Astrocyte of the cerebellum (primary cell): ENCODE measurements at regions not wholly inside any gene's neighbourhood (a gene's known extent, or its start where the extent isn't known, plus 50 kb on each side); places are given as distances from the start of the nearest gene placed in this dataset.

Experiments used
- DNase-seq: peaks from one replicate; pipeline ENCODE4 v3.0.0-alpha.2; 2011; ENCODE audit warnings: low read depth
- H3K4me3 ChIP-seq: 2 replicates; pipeline ENCODE4 v1.5.1; 2011; ENCODE audit warnings: mild to moderate bottlenecking, low read depth, low read length, moderate library complexity
- in situ Hi-C: cut with HindIII; loops from 2 replicates; pipeline ENCODE4 v1.10.0; 2017; ENCODE audit warnings: low sequenced_read_pairs
- TF ChIP-seq, protein P1 (sequence below): IDR thresholded peaks from 2 replicates; pipeline ENCODE4 v1.5.1; 2012; ENCODE audit warnings: low read length, low read depth, moderate library complexity, mild to moderate bottlenecking; ENCODE audit errors: missing control alignments

DNA sequence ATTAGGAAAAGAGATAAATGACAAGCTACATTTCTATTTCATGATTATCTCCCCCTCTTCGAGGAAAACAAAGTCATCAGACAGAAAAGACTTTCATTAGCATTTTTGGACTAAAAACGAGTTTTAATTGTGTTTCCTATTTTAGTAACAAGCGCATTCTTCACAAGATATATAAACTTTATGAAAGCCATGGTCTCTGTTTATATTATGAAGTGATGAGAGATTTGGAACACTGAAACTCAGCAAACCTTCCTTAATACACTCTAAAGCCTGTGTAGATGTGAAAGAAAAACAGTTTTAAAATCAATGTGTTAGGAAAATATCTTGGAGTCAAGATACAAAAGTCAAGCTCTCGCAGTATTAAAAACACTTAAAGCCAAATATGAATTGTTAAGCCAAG lies 539.1 kb downstream of the LRFN5 start:
- in situ Hi-C loops, result no loop called here
- no peak for DNase-seq
- TF ChIP-seq, protein P1, sequence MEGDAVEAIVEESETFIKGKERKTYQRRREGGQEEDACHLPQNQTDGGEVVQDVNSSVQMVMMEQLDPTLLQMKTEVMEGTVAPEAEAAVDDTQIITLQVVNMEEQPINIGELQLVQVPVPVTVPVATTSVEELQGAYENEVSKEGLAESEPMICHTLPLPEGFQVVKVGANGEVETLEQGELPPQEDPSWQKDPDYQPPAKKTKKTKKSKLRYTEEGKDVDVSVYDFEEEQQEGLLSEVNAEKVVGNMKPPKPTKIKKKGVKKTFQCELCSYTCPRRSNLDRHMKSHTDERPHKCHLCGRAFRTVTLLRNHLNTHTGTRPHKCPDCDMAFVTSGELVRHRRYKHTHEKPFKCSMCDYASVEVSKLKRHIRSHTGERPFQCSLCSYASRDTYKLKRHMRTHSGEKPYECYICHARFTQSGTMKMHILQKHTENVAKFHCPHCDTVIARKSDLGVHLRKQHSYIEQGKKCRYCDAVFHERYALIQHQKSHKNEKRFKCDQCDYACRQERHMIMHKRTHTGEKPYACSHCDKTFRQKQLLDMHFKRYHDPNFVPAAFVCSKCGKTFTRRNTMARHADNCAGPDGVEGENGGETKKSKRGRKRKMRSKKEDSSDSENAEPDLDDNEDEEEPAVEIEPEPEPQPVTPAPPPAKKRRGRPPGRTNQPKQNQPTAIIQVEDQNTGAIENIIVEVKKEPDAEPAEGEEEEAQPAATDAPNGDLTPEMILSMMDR, result no peak
- no peak overlapping the region for H3K4me3 ChIP-seq

DNA sequence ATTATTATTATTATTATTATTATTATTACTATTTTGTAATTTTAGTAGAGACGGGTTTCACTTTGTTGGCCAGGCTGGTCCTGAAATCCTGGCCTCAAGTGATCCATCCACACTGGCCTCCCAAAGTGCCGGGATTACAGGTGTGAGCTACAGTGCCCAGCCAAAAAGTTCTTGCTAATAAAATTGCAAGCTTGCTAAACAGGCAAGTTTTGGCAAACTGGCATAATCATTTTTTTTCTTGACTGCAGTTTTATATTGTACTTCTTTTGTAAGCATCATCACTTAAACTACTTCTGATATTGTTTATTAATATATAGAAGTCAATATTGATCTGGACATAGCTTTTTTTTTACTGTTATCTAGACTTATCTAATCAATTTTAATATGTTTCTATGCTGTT lies 536.4 kb downstream of the LRFN5 start:
- TF ChIP-seq, protein P1, result no peak
- DNase-seq, result no peak
- no peak overlapping the region for H3K4me3 ChIP-seq
- in situ Hi-C loops, result no loop called here

DNA sequence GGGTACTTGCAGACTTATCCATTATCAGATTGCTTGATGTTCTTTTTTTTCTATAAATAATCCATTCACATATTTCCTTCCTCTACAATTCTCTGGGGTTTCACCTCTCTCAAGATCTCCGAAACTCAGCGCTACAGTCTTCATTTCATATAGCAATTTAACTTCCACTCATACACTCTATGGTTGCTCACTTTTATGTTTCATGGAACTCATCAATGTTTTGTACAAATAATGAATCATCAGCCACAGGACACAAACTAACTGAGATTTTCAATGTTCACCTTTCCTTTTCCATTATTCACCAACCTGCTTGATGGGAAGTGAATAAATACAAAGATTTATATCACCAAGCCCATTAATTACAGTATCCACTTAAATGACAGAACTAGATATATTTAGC lies 534.7 kb downstream of the LRFN5 start:
- in situ Hi-C loops, result no loop called here
- TF ChIP-seq, protein P1, result no peak
- H3K4me3 ChIP-seq, result no peak overlapping the region
- no peak for DNase-seq

GRCh38 chr14:42140831-42141279 lies 534.2 kb downstream of the LRFN5 start:
- DNase-seq, result no peak
- in situ Hi-C loops, result no loop called here
- TF ChIP-seq, protein P1, result no peak
- no peak overlapping the region for H3K4me3 ChIP-seq

GRCh38 chr14:42140001-42140400 lies 533.3 kb downstream of the LRFN5 start:
- DNase-seq, result no peak
- H3K4me3 ChIP-seq, result no peak overlapping the region
- TF ChIP-seq, protein P1, result no peak
- in situ Hi-C loops, result no loop called here

- TF ChIP-seq, protein P1, result no peak
- H3K4me3 ChIP-seq, result no peak overlapping the region
- in situ Hi-C loops, result no loop called here
- DNase-seq, result no peak
These were observed 531.7 kb downstream of the LRFN5 start for GRCh38 chr14:42138406-42138805.

DNA sequence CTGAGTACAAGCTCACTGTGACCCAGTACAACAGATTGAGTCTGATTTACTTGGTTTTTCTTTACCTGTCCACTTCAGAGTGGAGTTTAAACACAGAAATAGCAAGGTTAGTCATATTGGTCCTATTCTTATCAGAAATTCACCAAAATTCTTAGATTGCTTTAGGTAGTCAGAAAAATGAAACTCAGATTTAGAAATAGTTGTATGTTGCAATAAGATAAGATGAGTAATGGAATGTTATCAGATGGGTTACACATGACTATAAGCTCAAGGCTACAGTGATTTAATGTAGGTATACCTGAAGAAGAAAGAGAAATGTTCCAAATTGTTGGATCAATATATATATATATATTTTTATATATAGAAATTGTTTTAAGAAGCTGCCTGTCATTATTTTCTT lies 524.1 kb downstream of the LRFN5 start:
- H3K4me3 ChIP-seq, result no peak overlapping the region
- DNase-seq, result no peak
- in situ Hi-C loops, result no loop called here
- TF ChIP-seq, protein P1, result no peak
